GM21526 (cell line): ENCODE measurements at regions not wholly inside any gene's neighbourhood (a gene's known extent, or its start where the extent isn't known, plus 50 kb on each side); places are given as distances from the start of the nearest gene placed in this dataset.
"Not testable (repeated sequence)": the region's sequence is repeated elsewhere in the genome, so short reads cannot be mapped to it uniquely, and the experiment has no call there.

ENCODE experiments used
- ATAC-seq: cut with Tn5 transposase; IDR thresholded peaks from one replicate; pipeline ENCODE4 v1.9.1; 2021; ENCODE audit warnings: moderate library complexity; ENCODE audit not compliant: unreplicated experiment, low FRiP score

- ATAC-seq = no peak
Observed at GRCh38 chr20:53734006-53734688, 140.5 kb upstream of the ZNF217 start.

GRCh38 chr20:53731595-53731994 lies 138.0 kb upstream of the ZNF217 start:
- no peak for ATAC-seq

GRCh38 chr20:53728359-53728758 lies 134.7 kb upstream of the ZNF217 start:
- ATAC-seq = no peak

- not testable (repeated sequence) for ATAC-seq
Observed at GRCh38 chr20:53727239-53727638, 133.6 kb upstream of the ZNF217 start.

- ATAC-seq = no peak
Observed at GRCh38 chr20:53725575-53725970, 131.9 kb upstream of the ZNF217 start.

- ATAC-seq = no peak
Observed at GRCh38 chr20:53723621-53724020, 130.0 kb upstream of the ZNF217 start.

GRCh38 chr20:53723045-53723444 lies 129.4 kb upstream of the ZNF217 start:
- no peak for ATAC-seq

- no peak for ATAC-seq
Observed at GRCh38 chr20:53722515-53723036, 128.9 kb upstream of the ZNF217 start.

GRCh38 chr20:53721445-53721963 lies 127.9 kb upstream of the ZNF217 start:
- ATAC-seq = not testable (repeated sequence)

- ATAC-seq = not testable (repeated sequence)
Observed at GRCh38 chr20:53719171-53719803, 125.6 kb upstream of the ZNF217 start.

GRCh38 chr20:53718142-53719021 lies 124.7 kb upstream of the ZNF217 start:
- ATAC-seq = no peak

- no peak for ATAC-seq
Observed at GRCh38 chr20:53716395-53716794, 122.8 kb upstream of the ZNF217 start.

GRCh38 chr20:53714524-53714923 lies 120.9 kb upstream of the ZNF217 start:
- no peak for ATAC-seq

- ATAC-seq = no peak
Observed at GRCh38 chr20:53713328-53714056, 119.9 kb upstream of the ZNF217 start.

GRCh38 chr20:53712212-53712977 lies 118.8 kb upstream of the ZNF217 start:
- no peak for ATAC-seq

- no peak for ATAC-seq
Observed at GRCh38 chr20:53711333-53712211, 117.9 kb upstream of the ZNF217 start.

- ATAC-seq = peak; percentile 57
Observed at GRCh38 chr20:53708129-53708968, 114.7 kb upstream of the ZNF217 start.
